LoVo (cell line): ENCODE measurements at regions not wholly inside any gene's neighbourhood (a gene's known extent, or its start where the extent isn't known, plus 50 kb on each side); places are given as distances from the start of the nearest gene placed in this dataset.

ENCODE experiments used
- DNase-seq: peaks from one replicate; pipeline ENCODE4 v3.0.0-alpha.2; 2016; ENCODE audit warnings: low spot score

GRCh38 chr2:76579911-76580310, 869.2 kb upstream of the GCFC2 start:
- DNase-seq = no peak

GRCh38 chr2:76572981-76573380, 862.3 kb upstream of the GCFC2 start:
- no peak for DNase-seq

DNA sequence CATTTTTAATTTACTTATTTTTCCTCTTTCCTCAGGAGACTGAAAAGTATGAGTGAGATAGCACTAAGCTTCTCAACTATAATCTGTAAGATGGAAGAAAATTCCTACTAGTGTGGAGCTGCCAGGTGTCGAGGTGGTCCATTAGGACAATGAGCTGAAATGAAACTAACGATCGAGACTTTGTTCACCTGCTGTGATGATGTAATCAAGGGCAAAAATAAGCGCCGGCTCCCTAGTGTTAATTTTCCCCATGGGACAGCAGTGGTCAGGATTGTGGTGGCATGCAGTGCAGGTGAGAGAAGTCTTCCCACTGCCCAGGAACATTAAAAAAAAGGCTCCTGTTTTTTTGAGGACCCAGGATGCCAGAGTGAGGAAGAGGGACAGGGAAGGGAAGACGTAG, 859.1 kb upstream of the GCFC2 start:
- DNase-seq = peak; percentile 19

DNA sequence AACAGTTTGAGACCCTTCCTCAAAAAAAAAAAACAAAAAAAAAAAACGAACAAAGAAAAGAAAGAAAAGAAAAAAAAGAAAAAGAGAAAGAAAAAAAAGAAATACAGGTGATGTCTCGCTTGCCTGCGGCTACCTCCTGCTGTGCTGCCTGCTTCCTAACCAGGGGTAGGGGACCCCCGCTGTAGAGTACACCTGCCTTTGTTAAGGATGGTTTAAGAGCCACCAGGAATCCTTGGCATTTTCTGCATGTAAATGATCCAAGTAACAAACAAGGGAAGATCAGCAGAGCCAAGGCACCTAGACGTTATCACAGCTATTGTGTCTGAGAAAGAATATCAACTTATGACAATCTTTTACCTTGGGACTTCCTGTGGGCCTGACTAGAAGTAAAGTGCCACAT, 856.8 kb upstream of the GCFC2 start:
- no peak for DNase-seq

DNA sequence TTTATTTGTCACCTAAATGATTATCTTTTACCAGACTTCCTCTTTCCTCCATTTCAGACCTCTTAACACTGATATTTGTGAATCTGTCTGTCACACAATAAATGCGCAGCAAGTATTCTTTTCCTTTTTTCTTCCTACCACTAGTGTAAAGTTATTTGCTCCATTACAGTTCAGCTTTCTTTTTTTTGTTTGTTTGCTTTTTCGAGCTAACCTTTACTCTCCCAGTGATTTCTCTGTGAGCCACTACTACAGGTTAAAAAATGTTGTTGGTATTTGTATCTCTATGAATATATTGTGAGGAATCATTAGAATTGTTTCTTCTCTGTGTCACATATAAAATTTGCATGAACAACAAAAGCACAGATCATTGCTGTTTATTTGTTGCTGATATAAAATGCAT, 854.0 kb upstream of the GCFC2 start:
- no peak for DNase-seq

- no peak for DNase-seq
These were observed 853.0 kb upstream of the GCFC2 start for GRCh38 chr2:76563730-76564129.

- no peak for DNase-seq
These were observed 847.4 kb upstream of the GCFC2 start for GRCh38 chr2:76558157-76558556.

GRCh38 chr2:76556018-76556417, 845.3 kb upstream of the GCFC2 start:
- DNase-seq = no peak

DNA sequence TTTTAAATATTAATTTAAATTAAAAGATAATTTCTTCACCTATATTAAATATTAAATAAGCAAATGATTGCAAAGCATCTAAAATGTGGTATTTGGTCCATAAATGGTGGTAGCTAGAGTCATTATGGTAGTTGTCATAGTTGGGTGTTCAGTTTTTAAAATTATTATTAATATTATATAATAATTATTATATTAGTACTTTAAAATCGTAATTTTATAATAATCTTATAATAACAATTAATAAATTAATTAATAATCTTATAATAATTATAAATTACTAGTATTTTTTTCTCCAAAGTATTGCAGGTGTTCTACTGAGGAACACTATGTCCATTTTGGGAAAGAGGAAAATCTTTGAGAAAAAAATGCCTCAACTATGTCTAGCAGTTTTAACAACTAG, 835.5 kb upstream of the GCFC2 start:
- DNase-seq = no peak

DNA sequence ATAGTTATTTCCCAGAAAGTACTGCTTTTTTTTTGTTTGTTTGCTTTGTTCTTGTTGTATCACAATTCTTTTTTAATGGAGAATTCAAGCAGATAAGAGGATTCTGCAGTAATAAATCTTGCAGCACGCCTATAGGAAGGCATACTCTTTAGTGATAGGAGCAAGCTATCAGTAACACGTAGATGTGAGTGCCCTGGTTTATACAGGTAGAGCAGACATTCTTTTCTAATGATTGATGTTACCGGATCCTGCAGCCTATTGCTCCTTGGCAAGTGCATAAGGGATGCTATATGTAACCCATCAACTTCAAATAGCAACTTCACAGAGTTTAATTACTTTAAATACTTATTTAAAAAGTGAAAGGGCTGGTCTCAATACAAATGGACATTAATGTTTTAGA, 834.2 kb upstream of the GCFC2 start:
- DNase-seq = no peak

GRCh38 chr2:76517574-76517909, 806.8 kb upstream of the GCFC2 start:
- DNase-seq = no peak

DNA sequence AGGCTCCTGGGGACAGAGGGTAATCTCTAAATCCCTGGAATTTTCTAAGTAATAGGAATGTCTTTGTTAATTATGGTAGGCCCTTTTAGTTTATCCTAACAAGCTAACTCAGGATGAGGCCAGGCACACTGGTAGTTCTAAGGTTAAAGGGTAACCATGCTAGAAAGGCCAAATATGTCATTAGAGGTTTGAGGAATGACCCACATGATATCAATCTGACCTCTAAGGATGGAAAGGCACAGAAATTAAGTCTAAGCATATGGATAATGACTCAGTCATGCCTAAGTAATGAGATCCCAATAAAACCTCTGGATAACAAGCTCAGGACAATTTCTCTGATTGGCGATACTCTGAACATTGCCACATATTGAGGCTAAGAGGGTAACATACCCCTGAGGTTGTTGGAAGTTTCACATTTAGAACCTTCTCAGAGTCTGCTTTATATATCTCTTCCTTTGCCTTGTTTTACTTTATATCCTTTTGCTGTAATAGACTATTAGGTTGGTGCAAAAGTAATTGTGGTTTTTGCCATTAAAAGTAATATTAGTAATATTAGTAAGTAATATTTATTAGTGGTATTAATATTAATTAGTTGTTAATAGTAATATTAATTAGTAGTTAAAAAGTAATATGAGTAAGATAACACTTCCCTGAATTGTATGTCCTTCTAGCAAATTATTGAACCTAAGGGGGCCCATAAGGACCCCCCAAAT, 806.3 kb upstream of the GCFC2 start:
- no peak for DNase-seq

GRCh38 chr2:76512201-76512820, 801.6 kb upstream of the GCFC2 start:
- DNase-seq = no peak

DNA sequence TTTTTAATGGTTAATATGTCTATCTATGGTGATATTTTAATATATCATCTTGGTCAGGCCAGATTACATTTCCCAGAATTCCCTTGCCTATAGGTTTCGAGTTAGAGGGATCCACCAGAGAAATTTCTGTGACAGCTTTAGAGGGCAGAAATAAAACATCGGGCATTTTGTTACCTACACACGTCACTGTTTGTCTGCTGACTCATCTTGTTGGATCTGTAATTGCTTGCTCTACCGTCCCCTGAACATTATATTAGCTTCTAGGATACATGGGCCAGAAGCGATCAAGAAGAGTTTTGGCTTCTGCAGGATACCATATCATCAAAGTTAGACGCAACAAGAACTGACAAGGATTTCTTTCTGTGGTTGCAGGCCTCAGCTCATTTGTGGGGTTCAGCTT, 795.8 kb upstream of the GCFC2 start:
- no peak for DNase-seq

DNA sequence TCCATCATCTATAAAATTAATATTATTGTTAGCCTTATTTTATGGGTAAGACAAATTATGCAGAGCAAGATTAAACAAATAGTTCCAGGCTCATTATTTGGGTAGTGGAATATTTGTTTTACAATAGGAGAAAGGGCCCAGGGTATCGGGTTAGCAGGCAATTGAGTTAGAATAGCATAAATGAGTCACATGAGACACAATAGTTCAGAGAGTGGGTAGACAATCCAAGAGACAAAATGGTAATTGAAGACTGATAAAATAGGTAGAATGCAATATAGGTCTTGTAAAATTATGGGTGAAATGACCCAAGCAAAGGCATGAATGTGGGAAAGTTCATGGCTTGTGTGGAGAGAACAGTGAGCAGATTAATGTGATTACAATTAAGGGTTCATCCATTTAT, 790.9 kb upstream of the GCFC2 start:
- DNase-seq = no peak

- DNase-seq = no peak
These were observed 787.6 kb upstream of the GCFC2 start for GRCh38 chr2:76498360-76498759.

- no peak for DNase-seq
These were observed 780.8 kb upstream of the GCFC2 start for GRCh38 chr2:76491503-76491902.

GRCh38 chr2:76478266-76479035, 767.7 kb upstream of the GCFC2 start:
- DNase-seq = no peak

GRCh38 chr2:76472946-76473345, 762.2 kb upstream of the GCFC2 start:
- no peak for DNase-seq

DNA sequence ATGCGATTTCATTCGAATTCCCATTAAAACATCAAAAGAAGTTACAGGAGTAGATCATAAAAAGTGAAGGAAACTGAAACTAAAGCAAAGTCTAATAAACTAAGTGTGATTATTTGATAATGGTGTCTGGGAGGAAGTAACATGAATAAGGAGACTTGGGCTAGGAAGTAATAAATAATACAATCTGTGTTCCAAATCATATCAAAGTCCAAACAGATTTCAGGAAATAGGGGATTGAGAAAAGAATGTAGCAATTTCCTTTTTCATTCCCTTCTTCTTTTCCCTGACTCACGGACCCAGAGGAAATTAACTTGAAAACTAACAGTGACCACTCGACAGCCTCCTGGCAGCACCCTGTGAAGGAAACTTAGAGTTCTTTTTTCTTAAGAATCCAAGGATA, 758.4 kb upstream of the GCFC2 start:
- no peak for DNase-seq

- DNase-seq = no peak
These were observed 756.6 kb upstream of the GCFC2 start for GRCh38 chr2:76467326-76467725.

- DNase-seq = no peak
These were observed 753.6 kb upstream of the GCFC2 start for GRCh38 chr2:76464310-76464709.

DNA sequence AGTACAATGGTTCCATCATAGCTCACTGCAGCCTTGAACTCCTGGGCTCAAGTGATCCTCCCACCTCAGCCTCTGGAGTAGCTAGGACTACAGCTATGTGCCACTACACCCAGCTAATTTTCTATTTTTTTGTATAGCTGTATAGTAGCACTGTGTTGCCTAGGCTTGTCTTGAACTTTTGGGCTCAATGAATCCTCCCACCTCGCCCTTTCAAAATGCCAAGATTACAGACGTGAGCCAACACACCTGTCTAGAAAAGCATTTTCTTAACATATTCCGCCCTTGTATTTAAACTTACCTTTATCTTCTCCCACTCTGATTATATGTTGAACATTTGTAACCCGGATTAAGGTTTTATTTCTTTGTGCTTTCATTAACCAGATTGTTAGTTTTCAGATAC, 750.7 kb upstream of the GCFC2 start:
- no peak for DNase-seq

- DNase-seq = no peak
These were observed 745.2 kb upstream of the GCFC2 start for GRCh38 chr2:76455910-76456309.
